ENCODE measurements at regions not wholly inside any gene's neighbourhood (a gene's known extent, or its start where the extent isn't known, plus 50 kb on each side); places are given as distances from the start of the nearest gene placed in this dataset.

DNA sequence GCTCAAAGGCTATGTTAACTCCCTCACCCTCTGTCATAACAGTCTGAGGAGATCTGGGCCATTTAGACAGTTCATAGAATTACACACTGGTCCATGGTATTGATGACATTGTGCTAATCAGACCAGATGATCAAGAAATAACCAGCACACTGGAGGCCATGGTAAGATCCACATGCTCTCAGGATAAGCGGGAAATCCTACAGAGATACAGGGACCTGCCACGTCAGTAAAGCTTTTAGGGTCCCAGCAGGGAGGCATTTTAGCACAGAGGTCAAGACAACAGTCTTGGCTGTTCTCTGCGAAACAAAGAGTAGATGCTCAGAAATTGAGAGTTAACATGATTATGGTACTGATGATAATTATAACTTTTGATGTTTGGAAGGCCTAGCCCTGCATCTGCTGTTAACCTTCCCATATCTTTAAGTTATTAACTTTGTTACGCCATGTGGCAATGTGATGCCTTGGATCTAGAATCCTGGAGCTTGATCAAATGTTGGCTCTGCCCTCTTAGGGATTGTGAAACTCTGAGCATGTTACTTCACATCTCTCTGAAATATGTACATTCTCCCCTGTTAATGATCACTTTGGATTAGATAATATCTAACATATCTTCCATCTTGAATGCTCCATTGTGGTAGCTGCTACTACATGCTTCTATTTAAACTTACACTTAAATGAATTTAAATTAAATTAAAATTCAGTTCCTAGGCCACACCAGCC, 172.0 kb upstream of the SOX9 start:
- no peak for TF ChIP-seq BHLHE40 (IDR thresholded peaks at IDR 0.05; ENCODE audit: low read depth, low read length)
- TF ChIP-seq CHD2 (IDR thresholded peaks at IDR 0.05; ENCODE audit: low read length, partially characterized antibody): no peak
- TF ChIP-seq, protein P1, sequence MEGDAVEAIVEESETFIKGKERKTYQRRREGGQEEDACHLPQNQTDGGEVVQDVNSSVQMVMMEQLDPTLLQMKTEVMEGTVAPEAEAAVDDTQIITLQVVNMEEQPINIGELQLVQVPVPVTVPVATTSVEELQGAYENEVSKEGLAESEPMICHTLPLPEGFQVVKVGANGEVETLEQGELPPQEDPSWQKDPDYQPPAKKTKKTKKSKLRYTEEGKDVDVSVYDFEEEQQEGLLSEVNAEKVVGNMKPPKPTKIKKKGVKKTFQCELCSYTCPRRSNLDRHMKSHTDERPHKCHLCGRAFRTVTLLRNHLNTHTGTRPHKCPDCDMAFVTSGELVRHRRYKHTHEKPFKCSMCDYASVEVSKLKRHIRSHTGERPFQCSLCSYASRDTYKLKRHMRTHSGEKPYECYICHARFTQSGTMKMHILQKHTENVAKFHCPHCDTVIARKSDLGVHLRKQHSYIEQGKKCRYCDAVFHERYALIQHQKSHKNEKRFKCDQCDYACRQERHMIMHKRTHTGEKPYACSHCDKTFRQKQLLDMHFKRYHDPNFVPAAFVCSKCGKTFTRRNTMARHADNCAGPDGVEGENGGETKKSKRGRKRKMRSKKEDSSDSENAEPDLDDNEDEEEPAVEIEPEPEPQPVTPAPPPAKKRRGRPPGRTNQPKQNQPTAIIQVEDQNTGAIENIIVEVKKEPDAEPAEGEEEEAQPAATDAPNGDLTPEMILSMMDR (IDR thresholded peaks at IDR 0.05): no peak
- TF ChIP-seq EP300 (IDR thresholded peaks at IDR 0.05): no peak
- TF ChIP-seq MAX (IDR thresholded peaks at IDR 0.05): no peak
- TF ChIP-seq REST (IDR thresholded peaks at IDR 0.05): no peak
